ENCODE measurements at regions not wholly inside any gene's neighbourhood (a gene's known extent, or its start where the extent isn't known, plus 50 kb on each side); places are given as distances from the start of the nearest gene placed in this dataset.

DNA sequence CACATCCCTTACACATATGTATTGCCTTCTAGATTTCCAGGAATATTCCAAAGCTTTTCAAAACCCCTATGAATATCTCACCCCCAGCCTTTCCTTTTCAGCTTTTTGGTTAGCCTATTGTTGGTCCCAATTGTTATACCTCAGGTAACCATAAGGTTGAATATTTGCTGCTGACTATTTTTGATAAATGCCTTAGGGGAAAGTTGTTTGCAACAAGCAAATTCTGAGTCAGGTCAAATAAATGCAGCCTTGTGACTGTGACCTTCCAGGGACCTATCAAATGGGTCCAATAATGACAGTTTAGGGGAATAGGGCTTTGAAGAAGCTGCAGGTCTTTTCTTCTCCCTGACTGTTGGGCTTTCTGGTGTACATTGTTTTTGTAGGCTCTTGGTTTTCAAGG is 699.7 kb downstream of the NTRK3 start (continued):
- no peak for TF ChIP-seq SP4 (IDR thresholded peaks at IDR 0.05; ENCODE audit: low read length)
- TF ChIP-seq SUZ12 (IDR thresholded peaks at IDR 0.05; ENCODE audit: low read length) = no peak
- TF ChIP-seq, protein P1, sequence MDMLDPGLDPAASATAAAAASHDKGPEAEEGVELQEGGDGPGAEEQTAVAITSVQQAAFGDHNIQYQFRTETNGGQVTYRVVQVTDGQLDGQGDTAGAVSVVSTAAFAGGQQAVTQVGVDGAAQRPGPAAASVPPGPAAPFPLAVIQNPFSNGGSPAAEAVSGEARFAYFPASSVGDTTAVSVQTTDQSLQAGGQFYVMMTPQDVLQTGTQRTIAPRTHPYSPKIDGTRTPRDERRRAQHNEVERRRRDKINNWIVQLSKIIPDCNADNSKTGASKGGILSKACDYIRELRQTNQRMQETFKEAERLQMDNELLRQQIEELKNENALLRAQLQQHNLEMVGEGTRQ (IDR thresholded peaks at IDR 0.05; ENCODE audit: low read length) = no peak
- no peak for TF ChIP-seq POLR2A (IDR thresholded peaks at IDR 0.05; ENCODE audit: control extremely low read depth in 1 of 2, low read depth in 2 of 2, low read length in 2 of 2)
- no peak for TF ChIP-seq SP2 (IDR thresholded peaks at IDR 0.05; ENCODE audit: low read length)
- TF ChIP-seq, protein P2, sequence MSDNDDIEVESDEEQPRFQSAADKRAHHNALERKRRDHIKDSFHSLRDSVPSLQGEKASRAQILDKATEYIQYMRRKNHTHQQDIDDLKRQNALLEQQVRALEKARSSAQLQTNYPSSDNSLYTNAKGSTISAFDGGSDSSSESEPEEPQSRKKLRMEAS (IDR thresholded peaks at IDR 0.05) = no peak
- TF ChIP-seq RXRA (IDR thresholded peaks at IDR 0.05; ENCODE audit: insufficient read depth, low read depth, low read length) = no peak
- TF ChIP-seq, protein P3, sequence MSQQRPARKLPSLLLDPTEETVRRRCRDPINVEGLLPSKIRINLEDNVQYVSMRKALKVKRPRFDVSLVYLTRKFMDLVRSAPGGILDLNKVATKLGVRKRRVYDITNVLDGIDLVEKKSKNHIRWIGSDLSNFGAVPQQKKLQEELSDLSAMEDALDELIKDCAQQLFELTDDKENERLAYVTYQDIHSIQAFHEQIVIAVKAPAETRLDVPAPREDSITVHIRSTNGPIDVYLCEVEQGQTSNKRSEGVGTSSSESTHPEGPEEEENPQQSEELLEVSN (IDR thresholded peaks at IDR 0.05) = no peak
- TF ChIP-seq ASH2L (IDR thresholded peaks at IDR 0.05; ENCODE audit: low read length) = no peak
